ENCODE measurements at regions not wholly inside any gene's neighbourhood (a gene's known extent, or its start where the extent isn't known, plus 50 kb on each side); places are given as distances from the start of the nearest gene placed in this dataset.

GRCh38 chr18:73352546-73352945 lies 484.8 kb upstream of the NETO1 start:
- H2BK20ac ChIP-seq (ENCODE audit: low read depth, low read length, poor library complexity, severe bottlenecking), result no peak overlapping the region
- no peak overlapping the region for H2BK120ac ChIP-seq (ENCODE audit: low read depth, low read length, poor library complexity, severe bottlenecking)
- TF ChIP-seq, protein P1, sequence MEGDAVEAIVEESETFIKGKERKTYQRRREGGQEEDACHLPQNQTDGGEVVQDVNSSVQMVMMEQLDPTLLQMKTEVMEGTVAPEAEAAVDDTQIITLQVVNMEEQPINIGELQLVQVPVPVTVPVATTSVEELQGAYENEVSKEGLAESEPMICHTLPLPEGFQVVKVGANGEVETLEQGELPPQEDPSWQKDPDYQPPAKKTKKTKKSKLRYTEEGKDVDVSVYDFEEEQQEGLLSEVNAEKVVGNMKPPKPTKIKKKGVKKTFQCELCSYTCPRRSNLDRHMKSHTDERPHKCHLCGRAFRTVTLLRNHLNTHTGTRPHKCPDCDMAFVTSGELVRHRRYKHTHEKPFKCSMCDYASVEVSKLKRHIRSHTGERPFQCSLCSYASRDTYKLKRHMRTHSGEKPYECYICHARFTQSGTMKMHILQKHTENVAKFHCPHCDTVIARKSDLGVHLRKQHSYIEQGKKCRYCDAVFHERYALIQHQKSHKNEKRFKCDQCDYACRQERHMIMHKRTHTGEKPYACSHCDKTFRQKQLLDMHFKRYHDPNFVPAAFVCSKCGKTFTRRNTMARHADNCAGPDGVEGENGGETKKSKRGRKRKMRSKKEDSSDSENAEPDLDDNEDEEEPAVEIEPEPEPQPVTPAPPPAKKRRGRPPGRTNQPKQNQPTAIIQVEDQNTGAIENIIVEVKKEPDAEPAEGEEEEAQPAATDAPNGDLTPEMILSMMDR (conservative IDR thresholded peaks at IDR 0.05), result no peak
- no peak overlapping the region for H2AK5ac ChIP-seq (ENCODE audit: insufficient read length, low read length)
- H3K9me3 Mint-ChIP-seq, result no peaks in the 10 kb centered on the region
- no peak overlapping the region for H4K8ac ChIP-seq (replicated peaks; ENCODE audit: insufficient read length, low read depth, low read length)
- H3K18ac ChIP-seq (ENCODE audit: insufficient read length, low read depth, low read length), result no peak overlapping the region
- H3K27ac Mint-ChIP-seq, result no peak overlapping the region
- H3K27ac ChIP-seq (ENCODE audit: insufficient read length, low read depth, low read length), result no peak overlapping the region
- H4K5ac ChIP-seq (ENCODE audit: insufficient read length, low read depth, low read length), result no peak overlapping the region
- H3K4me1 ChIP-seq (ENCODE audit: insufficient read depth, low read length), result no peaks in the 10 kb centered on the region
- no CpG with 5 or more reads among the region's 1 CpG for WGBS (ENCODE audit: extremely low coverage, insufficient read length, low lambda C conversion rate)
- no peaks in the 10 kb centered on the region for H3K27me3 ChIP-seq (ENCODE audit: insufficient read depth, low read length)
- H3K79me1 ChIP-seq (ENCODE audit: insufficient read depth, low read depth, low read length, poor library complexity, severe bottlenecking), result no peaks in the 10 kb centered on the region
- no peak overlapping the region for H2AFZ ChIP-seq (ENCODE audit: low read length)
- no peak overlapping the region for H3K14ac ChIP-seq (ENCODE audit: insufficient read depth, low read length)
- no peak overlapping the region for H2BK5ac ChIP-seq (ENCODE audit: insufficient read length, low read length)
- no peak overlapping the region for H2BK12ac ChIP-seq (ENCODE audit: insufficient read length, low read depth, low read length)
- no peaks in the 10 kb centered on the region for H4K20me1 ChIP-seq (ENCODE audit: control insufficient read depth, insufficient read depth, insufficient read length)
- no peak overlapping the region for H3K4me3 Mint-ChIP-seq
- H3K9ac ChIP-seq (ENCODE audit: extremely low read depth, insufficient read length, low read length), result no peak overlapping the region
- no peak overlapping the region for H2BK15ac ChIP-seq (ENCODE audit: low read depth, low read length)
- H3K4me2 ChIP-seq (ENCODE audit: insufficient read depth, insufficient read length, low read length), result no peak overlapping the region
- H3K36me3 Mint-ChIP-seq (ENCODE audit: insufficient read depth in 1 of 3, low read depth in 3 of 3), result no peaks in the 10 kb centered on the region
- no peak for DNase-seq
- no peak overlapping the region for H3K4ac ChIP-seq (ENCODE audit: low read depth, low read length)
- no peak overlapping the region for H3T11ph ChIP-seq (ENCODE audit: low read length)
- H3K79me2 ChIP-seq (ENCODE audit: insufficient read depth, low read length), result no peaks in the 10 kb centered on the region
- no peaks in the 10 kb centered on the region for H3K27me3 Mint-ChIP-seq (ENCODE audit: low read depth)
- no peaks in the 10 kb centered on the region for H3K23me2 ChIP-seq (ENCODE audit: insufficient read length, low read depth, low read length, poor library complexity, severe bottlenecking)
- no peaks in the 10 kb centered on the region for H3K9me3 ChIP-seq (ENCODE audit: control insufficient read depth, low read depth, low read length)
- no peaks in the 10 kb centered on the region for H3K4me1 Mint-ChIP-seq
- H3K56ac ChIP-seq (ENCODE audit: insufficient read length, low read depth, low read length), result no peak overlapping the region
- no peak overlapping the region for H3K23ac ChIP-seq (ENCODE audit: insufficient read length, low read depth, low read length)
- no peak overlapping the region for H4K91ac ChIP-seq (ENCODE audit: insufficient read length, low read depth, low read length)

Measured in H9 (cell line).